A673 (cell line): ENCODE measurements at regions not wholly inside any gene's neighbourhood (a gene's known extent, or its start where the extent isn't known, plus 50 kb on each side); places are given as distances from the start of the nearest gene placed in this dataset.

Source experiments
- BruUV-seq: library from RNA; stranded (reverse); fragments of 400-500 nt; replicated peaks from 2 replicates; lab custom pipeline; 2021; lab: Mats Ljungman, UMichigan
- CTCF ChIA-PET: fragments of 300-600 bp; sonication (Branson Sonifier 250); formaldehyde crosslinking; loops from one replicate; lab custom pipeline; 2022; ENCODE audit warnings: antibody characterized with exemption; lab: Charles Lee
- POLR2A ChIA-PET: fragments of 300-600 bp; sonication (Branson Sonifier 250); formaldehyde crosslinking; loops from one replicate; lab custom pipeline; 2022; ENCODE audit warnings: antibody characterized with exemption; ENCODE audit not compliant: low non-redundant PET; lab: Charles Lee
- DNase-seq: peaks from one replicate; pipeline ENCODE4 v3.0.0-alpha.2; 2015; ENCODE audit warnings: low spot score
- H3K27ac ChIP-seq: fragments of 200-600 bp; sonication (generic); 2 replicates; pipeline ENCODE4 v1.5.1; 2016; ENCODE audit warnings: mixed run types, low read depth, mild to moderate bottlenecking, mixed read lengths, antibody characterized with exemption, low read length; ENCODE audit not compliant: poor library complexity, severe bottlenecking
- H3K27me3 ChIP-seq: fragments of 200-600 bp; sonication (generic); replicated peaks from 2 replicates; pipeline ENCODE4 v1.6.1; 2017; ENCODE audit warnings: mixed run types, low read depth, mild to moderate bottlenecking, mixed read lengths, antibody characterized with exemption, low read length; ENCODE audit not compliant: insufficient read depth, poor library complexity
- H3K36me3 ChIP-seq: fragments of 200-600 bp; sonication (generic); 2 replicates; pipeline ENCODE4 v1.6.1; 2016; ENCODE audit warnings: mixed run types, mild to moderate bottlenecking, mixed read lengths, antibody characterized with exemption, low read length; ENCODE audit not compliant: insufficient read depth, poor library complexity, severe bottlenecking
- H3K4me1 ChIP-seq: fragments of 200-600 bp; sonication (generic); 2 replicates; pipeline ENCODE4 v1.6.1; 2017; ENCODE audit warnings: mixed run types, mild to moderate bottlenecking, mixed read lengths, antibody characterized with exemption, low read length; ENCODE audit not compliant: insufficient read depth, poor library complexity, severe bottlenecking
- H3K4me3 ChIP-seq: fragments of 200-600 bp; sonication (generic); 2 replicates; pipeline ENCODE4 v1.5.1; 2016; ENCODE audit warnings: low read depth, mixed run types, mild to moderate bottlenecking, mixed read lengths, low read length; ENCODE audit not compliant: poor library complexity, severe bottlenecking
- H3K9me3 ChIP-seq: fragments of 200-600 bp; sonication (generic); 2 replicates; pipeline ENCODE4 v1.6.1; 2016; ENCODE audit warnings: mixed run types, low read depth, mild to moderate bottlenecking, mixed read lengths, antibody characterized with exemption, low read length; ENCODE audit not compliant: poor library complexity, severe bottlenecking
- CTCF ChIP-seq: fragments of 300-800, 200-600 bp; sonication (generic); conservative IDR thresholded peaks from 2 replicates; pipeline ENCODE4 v1.5.1; 2017; ENCODE audit warnings: low read depth, mild to moderate bottlenecking, antibody characterized with exemption, low read length, moderate library complexity, mixed read lengths
- EZH2 ChIP-seq: fragments of 200-600 bp; sonication (generic); IDR thresholded peaks from 2 replicates; pipeline ENCODE4 v1.6.1; 2017; ENCODE audit warnings: borderline replicate concordance, low read depth, mild to moderate bottlenecking, mixed read lengths, antibody characterized with exemption, low read length; ENCODE audit not compliant: poor library complexity, severe bottlenecking
- intact Hi-C: fragments of 100-400 bp; cut with micrococcal nuclease; formaldehyde crosslinking; loops from one replicate; pipeline ENCODE4 v1.10.0; 2022; ENCODE audit not compliant: unreplicated experiment

- Histone ChIP-seq H3K36me3 (no peaks in the 10 kb centered on the region), H3K4me3 (no peak overlapping the region), H3K9me3 (no peaks in the 10 kb centered on the region), H3K4me1 (no peaks in the 10 kb centered on the region), H3K27ac (no peak overlapping the region), H3K27me3 (no peaks in the 10 kb centered on the region)
- ChIA-PET POLR2A (no interaction called here), CTCF (no interaction called here)
- TF ChIP-seq EZH2 = no peak
- TF ChIP-seq CTCF = no peak
- BruUV-seq = no TSS peak
- intact Hi-C loops = no loop called here
- DNase-seq = no peak
These were observed 655.5 kb downstream of the GBE1 start for GRCh38 chr3:81105789-81106488.

DNA sequence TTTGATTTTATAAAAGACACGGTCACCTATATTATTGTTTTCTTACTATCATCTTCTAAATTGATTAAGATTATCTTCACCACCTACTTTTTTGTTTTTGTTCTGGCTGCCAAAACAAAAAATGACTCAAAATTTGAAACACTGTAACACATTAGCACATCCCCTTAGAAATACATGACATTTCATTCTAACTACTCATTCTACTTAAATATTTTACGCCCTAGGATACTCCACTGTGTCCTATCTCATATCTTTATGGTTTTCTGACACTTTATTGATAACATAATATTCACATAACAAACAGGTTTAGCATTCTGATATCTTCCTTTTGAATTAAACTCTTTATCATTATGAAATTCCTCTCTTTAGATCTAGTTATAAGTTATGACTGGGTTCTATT lies 656.2 kb downstream of the GBE1 start:
- TF ChIP-seq CTCF (no peak), EZH2 (no peak)
- no peak overlapping the region for H3K27ac ChIP-seq
- BruUV-seq = no TSS peak
- no peak overlapping the region for H3K4me3 ChIP-seq
- ChIA-PET CTCF (no interaction called here), POLR2A (no interaction called here)
- no peak for DNase-seq
- intact Hi-C loops = no loop called here
- no peaks in the 10 kb centered on the region for H3K27me3 ChIP-seq
- no peaks in the 10 kb centered on the region for H3K4me1 ChIP-seq
- H3K9me3 ChIP-seq = no peaks in the 10 kb centered on the region
- no peaks in the 10 kb centered on the region for H3K36me3 ChIP-seq

DNA sequence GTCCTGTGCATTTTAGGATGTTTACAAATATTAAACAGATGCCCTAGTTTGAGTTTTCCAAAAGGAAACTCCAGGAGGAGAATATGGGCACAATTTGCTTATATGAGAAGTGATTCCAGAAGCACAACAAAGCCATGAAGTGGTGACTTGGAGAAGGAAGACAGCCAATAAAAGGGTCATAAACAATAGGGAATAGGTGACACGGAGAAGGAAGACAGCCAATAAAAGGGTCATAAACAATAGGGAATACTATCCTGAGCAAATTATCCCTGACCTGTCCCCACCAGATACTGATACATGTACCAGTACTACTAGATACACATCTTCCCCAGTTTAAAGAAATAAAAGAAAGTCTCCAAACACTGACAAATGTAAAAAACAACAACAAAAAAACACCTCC lies 663.6 kb downstream of the GBE1 start:
- no TSS peak for BruUV-seq
- no peaks in the 10 kb centered on the region for H3K36me3 ChIP-seq
- ChIA-PET POLR2A (no interaction called here), CTCF (no interaction called here)
- no peak overlapping the region for H3K4me3 ChIP-seq
- DNase-seq = no peak
- H3K27me3 ChIP-seq = no peaks in the 10 kb centered on the region
- H3K4me1 ChIP-seq = no peaks in the 10 kb centered on the region
- H3K27ac ChIP-seq = no peak overlapping the region
- H3K9me3 ChIP-seq = peaks cover 9% of the 10 kb centered on the region
- TF ChIP-seq CTCF = no peak
- TF ChIP-seq EZH2 = no peak
- intact Hi-C loops = no loop called here
